Activated T-cell treated with anti-CD3 and anti-CD28 coated beads for 1 hour (primary cell): ENCODE measurements at regions not wholly inside any gene's neighbourhood (a gene's known extent, or its start where the extent isn't known, plus 50 kb on each side); places are given as distances from the start of the nearest gene placed in this dataset.
"Not testable (repeated sequence)": the region's sequence is repeated elsewhere in the genome, so short reads cannot be mapped to it uniquely, and the experiment has no call there.

Source experiments
- DNase-seq: peaks from one replicate; pipeline ENCODE4 v3.0.0-alpha.2; 2020; ENCODE audit warnings: low read depth

DNA sequence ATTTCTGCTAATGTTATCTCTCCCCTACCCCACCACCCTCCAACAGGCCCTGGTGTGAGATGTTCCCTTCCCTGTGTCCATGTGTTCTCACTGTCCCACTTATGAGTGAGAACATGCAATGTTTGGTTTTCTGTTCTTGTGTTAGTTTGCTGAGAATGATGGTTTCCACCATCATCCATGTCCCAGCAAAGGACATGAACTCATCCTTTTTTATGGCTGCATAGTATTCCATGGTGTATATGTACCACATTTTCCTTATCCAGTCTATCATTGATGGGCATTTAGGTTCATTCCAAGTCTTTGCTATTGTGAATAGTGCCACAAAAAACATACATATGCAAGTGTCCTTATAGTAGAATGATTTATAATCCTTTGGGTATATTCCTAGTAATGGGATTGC lies 104.5 kb downstream of the ZNF33B start:
- DNase-seq, result not testable (repeated sequence)

DNA sequence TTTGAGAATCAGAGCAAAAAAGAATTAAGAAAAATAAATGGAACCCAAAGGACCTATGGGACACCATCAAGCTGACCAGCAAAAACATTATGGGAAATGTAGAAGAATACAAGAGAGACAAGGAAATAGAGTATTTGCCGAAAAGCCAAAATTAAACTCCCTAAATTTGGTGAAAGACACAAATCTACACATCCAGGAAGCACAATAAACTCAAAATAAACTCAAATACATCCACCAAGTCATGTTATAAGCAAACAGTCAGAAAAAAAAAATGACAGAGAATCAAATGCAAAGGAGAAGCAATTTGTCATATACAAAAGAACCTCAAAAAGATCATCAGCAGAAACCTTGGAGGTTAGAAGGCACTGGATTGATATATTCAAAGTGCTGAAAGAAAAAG lies 105.4 kb downstream of the ZNF33B start:
- no peak for DNase-seq

GRCh38 chr10:42523098-42523497 lies 115.3 kb downstream of the ZNF33B start:
- DNase-seq, result no peak

DNA sequence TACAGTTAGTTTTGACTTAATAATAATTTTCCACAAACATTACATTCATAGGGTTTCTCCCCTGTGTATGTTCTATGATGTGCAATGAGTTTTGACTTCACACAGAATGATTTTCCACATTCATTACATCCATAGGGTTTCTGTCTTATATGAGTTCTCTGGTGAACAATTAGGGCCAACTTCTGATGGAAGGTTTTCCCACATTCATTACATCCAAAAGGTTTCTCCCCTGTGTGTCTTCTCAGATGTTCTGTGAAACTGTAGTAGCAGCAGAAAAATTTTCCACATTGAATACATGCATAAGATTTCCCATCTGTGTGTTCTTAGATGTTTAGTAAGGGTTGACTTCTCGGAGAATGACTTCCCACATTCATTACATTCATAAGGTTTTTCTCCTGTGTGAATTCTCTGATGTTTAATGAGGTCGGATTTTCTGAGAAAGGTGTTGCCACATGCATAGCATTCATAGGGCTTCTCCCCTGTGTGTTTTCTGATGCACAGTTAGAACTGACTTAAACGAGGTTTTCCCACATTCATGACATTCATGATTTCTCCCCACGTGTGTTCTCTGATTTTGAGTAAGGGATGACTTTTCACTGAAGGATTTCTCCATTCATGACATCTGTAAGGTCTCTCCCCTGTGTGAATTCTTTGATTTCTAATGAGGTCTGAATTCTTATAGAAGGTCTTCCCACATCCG lies 118.5 kb downstream of the ZNF33B start:
- no peak for DNase-seq

GRCh38 chr10:42519079-42519478 lies 119.3 kb downstream of the ZNF33B start:
- no peak for DNase-seq

DNA sequence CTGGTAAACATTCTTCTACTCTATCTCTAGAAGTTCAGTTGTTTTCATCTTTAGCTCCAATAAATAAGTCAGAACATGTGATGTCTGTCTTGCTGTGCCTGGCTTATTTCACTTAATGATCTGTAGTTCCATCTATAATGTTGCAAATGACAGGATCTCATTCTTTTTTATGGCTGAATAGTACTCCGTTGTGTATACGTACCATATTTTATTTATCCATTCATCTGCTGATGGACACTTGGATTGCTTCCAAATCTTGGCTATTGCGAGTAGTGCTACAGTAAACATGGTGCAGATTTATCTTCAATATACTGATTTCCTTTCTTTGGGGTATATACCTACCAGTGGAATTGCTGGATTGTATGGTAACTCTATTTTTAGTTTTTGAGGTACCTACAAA lies 124.4 kb downstream of the ZNF33B start:
- no peak for DNase-seq

- DNase-seq, result no peak
These were observed 146.6 kb downstream of the ZNF33B start for GRCh38 chr10:42491801-42492200.

- DNase-seq, result no peak
These were observed 147.3 kb downstream of the ZNF33B start for GRCh38 chr10:42491001-42491592.

DNA sequence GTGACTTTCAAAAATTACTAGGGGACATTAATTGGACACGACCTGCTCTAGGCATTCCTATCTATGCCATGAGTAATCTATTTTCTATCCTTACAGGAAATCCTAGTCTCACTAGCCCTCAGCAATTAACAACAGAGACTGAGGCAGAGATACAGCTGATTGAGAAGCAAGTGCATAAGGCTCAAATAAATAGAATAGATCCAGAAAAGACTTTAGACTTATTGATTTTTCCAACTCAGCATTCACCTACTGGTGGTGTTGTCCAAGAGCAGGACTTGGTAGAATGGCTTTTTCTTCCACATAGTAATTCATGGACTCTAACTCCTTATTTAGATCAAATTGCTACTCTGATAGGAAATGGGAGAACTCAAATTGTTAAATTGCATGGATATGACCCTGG lies 148.0 kb downstream of the ZNF33B start:
- no peak for DNase-seq

DNA sequence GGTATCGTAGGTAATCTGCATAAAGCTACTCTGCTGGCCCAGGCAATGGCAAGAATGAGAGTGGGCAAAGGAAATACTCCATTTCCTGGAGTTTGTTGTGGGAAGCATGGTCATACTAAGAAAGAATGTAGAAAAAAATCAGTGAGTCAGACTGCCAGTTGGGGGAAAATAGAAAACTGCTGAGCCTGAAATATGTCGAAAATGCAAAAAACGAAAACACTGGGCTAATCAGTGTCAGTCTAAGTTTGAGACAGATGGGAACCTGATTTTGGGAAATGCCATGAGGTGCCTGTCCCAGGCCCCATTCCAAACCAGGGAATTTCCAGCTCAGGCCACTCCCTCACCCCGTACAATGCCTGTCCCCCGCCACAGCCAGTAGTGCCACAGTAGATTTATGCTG lies 150.0 kb downstream of the ZNF33B start:
- no peak for DNase-seq

DNA sequence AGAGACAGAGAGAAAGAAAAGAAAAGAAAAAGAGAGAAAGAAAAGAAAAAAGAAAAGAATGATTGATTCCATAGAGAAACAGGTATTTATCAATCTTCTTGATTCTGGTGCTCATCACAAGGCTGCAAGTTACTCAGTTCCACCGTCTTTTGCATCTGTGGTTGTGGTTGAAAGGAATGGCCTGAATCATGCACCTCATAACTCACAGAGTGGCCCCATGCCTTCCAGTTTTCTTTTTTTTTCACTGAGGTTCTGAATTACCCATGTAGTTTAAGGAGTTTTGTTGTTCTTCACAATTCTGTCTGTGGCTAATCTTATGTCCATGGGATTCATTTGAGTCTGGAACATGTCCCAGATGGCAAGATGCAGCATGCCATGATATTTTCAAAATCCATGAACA lies 156.0 kb downstream of the ZNF33B start:
- no peak for DNase-seq

DNA sequence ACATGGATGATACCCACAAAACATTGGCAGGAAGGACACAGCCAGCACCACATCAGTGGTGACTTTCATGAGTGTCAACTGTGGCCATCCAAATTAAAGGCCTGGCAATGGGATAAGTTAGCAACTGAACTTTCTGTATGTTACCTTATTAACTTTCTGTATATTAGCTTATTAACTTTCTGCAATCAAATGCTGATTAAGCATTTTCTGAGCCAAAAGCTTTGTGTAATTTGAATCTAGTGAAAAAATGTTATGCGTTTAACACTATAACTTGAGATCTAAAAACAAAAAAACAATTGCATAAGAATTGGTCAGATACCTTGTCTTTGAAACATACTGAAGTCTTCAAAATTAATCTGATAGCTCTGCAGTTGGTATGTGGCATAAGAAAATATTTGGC lies 159.3 kb downstream of the ZNF33B start:
- no peak for DNase-seq

DNA sequence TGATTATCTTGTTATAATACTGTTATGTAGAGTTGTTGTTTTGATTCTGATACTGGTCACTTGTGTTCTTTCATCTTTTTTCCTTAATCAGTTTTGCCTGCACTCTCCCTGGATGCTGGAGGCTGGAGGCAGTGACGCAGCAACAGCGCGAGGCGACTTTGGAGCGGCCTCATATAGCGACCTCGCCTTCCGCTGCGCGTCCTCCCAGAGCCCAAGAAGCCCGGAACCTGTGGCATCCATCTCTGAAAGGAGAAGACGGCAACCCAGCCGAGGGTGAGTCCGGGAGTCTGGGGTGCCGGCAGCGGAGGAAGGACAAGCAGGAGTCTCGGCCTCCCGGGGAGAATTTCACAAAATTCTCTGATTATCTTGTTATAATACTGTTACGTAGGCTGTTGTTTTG lies 161.2 kb downstream of the ZNF33B start:
- no peak for DNase-seq

DNA sequence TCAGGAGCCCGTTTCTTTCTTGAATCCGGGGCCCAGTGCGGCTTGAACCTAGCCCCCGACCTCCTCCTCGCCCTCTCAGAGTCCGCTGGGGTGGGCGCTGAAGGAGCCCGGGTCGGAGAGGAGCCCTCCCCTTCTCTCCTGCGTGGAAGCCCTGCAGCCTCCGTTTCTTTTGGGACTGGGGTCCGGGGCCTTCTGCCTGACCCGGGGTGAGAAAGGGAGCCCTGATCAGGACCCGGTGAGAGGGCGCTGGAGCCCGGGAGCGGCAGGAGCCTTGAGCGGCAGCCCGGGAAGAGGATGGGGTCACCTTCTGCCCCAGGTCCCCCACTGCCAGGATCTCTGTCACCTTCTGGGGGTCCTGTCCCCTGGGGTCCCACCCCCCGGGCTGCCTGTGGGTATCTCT lies 162.3 kb downstream of the ZNF33B start:
- DNase-seq, result no peak

DNA sequence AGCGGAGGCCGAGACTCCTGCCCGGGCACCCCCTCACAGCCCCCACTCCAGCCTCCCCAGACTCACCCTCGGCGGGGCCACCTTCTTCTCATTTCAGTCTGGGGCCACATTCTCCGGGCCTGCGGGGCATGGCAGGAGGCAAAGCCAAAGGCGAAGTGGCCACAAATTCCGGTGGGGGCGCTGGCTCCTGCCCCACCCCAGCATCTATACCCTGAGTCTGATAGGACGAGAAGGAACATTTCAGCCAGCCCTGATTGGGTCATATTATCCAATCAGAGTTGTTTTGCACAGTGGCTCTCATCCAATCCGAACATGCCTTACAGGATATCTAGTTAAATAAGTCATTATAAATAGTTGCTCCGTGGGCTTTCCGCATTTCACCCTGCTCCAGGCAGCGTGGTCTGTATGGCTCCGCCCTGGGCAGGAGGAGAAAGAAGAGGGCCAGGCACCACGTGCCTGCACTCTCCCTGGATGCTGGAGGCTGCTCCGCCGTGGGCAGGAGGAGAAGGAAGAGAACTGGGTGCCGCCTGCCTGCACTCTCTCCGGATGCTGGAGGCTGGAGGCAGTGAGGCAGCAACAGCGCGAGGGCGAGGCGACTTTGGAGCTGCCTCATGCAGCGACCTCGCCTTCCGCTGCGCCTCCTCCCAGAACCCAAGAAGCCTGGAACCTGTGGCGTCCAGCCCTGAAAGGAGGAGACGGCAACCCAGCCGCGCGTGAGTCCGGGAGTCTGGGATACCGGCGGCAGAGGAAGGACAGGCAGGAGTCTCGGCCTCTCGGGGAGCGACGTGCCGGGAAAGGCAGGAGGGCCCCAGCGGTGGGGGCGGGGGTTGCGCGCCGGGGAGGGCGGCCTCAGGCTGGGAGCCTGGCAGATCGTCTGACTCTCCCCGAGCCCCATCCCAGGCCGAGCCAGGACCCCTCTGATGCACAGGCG lies 162.9 kb downstream of the ZNF33B start:
- DNase-seq, result no peak

DNA sequence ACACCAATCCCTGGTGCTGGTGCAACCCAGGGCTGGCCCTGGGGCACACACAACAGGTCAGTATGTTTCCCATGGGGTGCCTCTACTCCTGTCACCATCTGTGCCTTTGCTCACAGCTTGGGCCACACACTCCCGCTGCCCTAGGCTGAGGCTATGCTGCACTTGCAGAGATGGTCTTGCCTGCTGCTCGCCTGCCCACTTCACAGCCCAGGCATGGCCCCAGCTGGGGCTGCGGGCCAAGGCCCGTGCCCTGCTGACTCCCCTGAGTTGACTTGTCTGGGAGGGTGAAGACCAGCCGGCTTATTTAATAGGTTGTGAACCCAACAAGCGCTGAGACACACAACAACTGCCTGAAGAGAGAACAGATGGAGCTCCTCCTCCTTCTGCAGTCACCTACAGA lies 184.1 kb downstream of the ZNF33B start:
- no peak for DNase-seq

GRCh38 chr10:42431095-42431494 lies 207.3 kb downstream of the ZNF33B start:
- DNase-seq, result no peak

- no peak for DNase-seq
These were observed 209.8 kb downstream of the ZNF33B start for GRCh38 chr10:42428534-42428933.

DNA sequence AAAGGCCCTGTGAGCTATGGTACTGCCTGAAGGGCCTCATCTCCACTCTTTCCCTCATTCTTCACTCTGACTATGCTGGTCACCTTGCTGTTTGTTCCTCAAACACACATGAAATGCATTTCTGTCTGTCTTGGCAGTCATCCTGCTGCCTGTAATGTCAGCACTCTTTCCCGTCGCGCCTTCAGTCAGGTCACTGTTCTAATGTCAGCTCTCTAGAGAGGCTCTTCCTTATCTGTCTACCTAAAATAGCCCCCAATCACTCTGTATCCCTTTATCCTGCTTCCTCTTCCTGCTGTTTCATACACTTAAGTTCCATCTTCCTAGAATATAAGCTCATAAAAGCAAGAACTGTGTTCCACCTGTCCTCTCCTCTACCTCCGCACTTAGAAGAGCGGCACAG lies 215.5 kb downstream of the ZNF33B start:
- no peak for DNase-seq

DNA sequence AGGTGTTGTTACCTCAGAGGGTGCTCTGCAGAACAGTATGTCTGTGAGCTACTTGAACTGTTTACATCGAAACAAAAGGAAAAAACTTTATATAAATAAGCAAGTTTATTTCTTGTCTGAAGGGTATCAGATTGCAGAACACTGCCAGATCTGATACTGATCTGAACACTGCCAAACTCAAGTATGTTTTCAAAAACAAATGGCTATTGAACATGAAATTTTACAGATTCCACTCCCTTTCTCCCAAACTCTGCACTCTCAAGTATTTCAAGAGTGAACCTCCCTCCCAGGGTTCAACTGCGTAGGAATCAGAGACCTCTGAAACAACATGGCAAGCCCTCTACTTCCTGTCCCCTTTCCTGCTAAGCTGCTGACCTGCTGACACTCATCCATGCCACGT lies 216.6 kb downstream of the ZNF33B start:
- DNase-seq, result no peak

DNA sequence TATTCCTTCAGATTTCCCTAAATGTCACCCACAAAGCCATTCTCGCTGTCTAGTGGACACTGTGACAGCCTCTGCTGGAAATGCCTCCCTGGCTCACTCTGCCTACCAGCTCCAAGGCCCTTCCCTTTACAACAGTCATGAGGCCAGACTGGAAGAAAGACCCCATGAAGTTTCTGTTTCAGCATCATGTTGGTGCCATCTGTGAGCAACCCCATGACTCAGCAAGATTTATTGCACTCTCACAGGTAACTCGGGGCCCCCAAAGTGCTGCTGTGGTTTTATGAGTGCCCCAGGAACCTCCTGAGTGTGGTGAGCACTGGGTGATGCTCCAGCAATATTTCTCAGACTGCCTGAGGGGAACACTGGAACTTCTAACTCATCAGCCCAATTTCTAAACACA lies 218.6 kb downstream of the ZNF33B start:
- DNase-seq, result no peak

DNA sequence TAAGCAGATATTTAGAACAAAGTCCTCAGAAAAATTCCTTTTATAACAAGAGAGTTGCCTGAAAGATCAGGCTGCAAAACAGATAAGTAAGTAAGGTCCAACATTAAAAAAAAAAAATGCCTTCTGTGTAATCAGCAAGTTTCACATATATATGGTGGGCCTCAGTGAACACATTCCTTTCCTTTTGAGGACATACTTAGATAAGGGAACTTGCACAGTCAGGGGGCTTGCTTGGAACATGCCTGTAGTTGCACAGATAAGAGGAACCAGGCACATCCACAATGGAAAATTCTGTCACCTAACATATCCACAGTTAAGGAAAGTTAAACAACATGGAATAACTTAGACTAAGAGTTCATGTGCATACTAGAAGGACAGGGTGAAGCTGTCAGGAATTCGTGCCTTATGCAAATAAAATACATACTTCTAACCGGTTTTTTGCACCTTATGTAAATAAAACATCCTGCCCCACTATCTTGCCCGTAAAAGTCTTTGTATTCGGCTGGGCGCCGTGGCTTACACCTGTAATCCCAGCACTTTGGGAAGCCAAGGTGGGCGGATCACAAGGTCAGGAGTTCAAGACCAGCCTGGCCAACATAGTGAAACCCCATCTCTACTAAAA lies 257.3 kb downstream of the ZNF33B start:
- no peak for DNase-seq
